NCI-H69 (cell line): ENCODE measurements at regions not wholly inside any gene's neighbourhood (a gene's known extent, or its start where the extent isn't known, plus 50 kb on each side); places are given as distances from the start of the nearest gene placed in this dataset.
"Not testable (repeated sequence)": the region's sequence is repeated elsewhere in the genome, so short reads cannot be mapped to it uniquely, and the experiment has no call there.

Source experiments
- DNase-seq: peaks from one replicate; lab custom pipeline; 2025; lab: John Stamatoyannopoulos, UW

DNA sequence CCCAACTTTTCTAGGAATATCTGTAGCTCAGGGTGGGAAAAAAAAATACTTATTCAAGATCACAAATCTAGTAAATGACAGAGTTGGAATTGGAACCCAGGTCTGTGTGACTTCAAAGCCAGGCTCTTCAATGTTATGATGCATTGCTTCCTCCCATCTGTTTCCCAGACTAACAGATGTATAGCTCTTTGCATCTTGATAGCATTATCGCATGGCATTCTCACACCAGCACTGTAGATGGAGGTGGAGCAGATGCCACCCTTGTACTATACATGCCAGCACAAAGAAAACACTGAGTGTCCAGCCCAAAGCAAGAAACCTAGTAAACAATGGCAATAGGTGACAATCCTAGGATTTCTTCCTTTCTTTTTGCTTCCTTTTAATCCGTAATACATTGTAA, 497.3 kb downstream of the NEBL start:
- DNase-seq, result no peak

DNA sequence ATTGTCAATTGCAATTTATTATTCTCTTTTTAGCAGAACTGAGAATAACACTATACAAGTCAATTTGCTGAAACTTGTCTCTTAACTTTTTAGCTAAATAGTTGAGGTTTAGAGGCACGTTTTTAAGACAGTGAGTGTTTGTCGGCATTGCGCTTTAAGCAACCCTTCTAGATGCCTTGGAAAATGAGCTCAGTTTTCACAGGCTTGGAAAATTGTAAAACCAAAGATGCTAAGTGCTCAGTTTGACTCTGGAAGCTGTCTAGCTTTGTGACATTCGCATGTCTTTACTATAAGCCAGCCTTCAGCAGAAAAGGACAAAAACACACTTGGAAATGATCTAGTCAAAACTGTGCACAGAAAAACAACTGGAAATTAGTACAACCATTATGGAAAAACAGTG, 500.4 kb downstream of the NEBL start:
- DNase-seq, result no peak

DNA sequence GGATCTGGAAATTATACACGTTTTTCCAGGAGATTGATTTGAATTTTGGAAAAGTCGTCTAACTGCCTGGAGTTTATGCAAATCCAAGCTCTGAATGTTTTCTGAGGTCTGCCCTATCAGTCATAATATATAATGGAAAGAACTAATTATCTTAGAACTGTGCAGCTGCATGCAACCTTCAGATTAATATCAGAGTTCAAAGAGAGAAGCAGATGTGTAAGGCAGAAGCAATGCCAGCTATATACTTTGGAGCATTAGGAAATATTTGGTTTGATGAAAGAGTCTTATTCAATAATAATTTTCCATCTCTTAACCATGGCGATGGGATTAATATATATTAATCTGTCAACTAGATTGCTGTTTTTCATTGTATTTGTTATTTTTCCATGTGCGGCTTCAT, 500.9 kb downstream of the NEBL start:
- DNase-seq, result no peak

DNA sequence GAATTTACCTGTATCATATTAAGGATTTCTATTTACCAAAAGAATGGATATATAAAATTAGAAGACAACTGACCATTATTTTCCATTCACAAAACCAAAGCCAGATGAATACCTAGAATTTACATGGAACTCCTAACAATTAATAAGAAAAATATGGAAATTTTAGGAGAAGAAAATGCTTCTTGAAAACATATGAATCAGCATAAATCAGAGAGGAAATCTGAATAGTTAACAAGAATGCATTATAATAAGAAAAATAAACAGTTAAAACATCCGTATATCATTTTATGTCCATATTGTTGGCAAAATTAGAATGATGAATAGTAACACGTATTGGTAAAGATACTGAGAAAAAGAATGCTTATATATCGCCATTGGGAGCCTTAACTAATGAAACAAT, 505.5 kb downstream of the NEBL start:
- DNase-seq, result no peak

DNA sequence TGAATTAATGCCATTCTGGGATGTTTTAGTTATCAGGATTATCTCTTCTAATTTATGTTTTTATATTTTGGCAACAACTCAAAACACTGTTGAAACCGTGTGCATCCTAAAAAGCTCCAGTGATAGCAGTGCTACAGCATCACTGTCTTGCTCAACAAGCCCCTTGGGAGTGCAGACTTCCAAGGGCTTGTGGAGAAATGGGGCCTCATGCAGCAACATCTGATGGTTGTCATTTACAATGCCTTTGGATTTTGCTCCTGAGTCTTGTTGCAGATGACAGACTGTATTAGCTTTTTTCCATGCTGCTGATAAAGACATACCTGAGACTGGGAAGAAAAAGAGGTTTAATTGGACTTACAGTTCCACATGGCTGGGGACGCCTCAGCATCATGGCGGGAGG, 515.4 kb downstream of the NEBL start:
- DNase-seq, result no peak

DNA sequence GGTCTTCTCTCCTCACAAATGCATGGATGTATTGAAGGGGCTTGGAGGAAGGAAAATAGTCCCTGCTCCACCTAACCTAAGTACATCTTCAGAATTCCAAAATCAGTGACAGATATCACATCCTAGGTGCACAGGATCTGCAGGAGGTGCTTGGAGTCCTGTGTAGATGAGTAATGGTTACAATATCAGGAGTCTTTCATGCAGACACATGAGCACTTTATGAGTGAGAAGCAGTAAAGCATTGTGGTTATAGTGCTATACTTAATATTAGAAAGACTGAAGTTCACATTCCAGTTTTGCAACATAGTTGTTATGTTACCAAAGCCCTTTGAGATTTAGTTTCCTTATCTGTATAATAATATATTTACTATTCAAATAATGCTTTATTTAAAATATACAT, 516.7 kb downstream of the NEBL start:
- DNase-seq, result no peak

DNA sequence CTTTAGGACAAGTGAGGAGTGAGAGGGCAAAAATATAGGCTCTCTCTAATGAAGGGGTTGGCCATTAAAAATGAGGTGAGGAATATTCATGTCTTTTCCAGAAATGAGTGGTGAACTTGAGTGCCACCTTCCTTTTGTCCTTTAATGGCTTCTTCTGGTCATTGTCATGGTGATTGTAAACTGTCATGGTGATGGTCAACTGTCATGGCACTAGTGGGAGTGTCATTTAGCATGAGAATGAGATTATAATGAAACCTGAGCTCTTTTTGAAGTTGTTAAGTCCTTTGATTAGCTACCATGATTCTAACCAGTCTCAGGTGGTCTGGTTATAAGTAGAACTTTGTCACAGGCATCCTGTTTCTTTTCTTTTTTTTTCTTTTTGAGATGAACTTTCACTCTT, 524.4 kb downstream of the NEBL start:
- no peak for DNase-seq

DNA sequence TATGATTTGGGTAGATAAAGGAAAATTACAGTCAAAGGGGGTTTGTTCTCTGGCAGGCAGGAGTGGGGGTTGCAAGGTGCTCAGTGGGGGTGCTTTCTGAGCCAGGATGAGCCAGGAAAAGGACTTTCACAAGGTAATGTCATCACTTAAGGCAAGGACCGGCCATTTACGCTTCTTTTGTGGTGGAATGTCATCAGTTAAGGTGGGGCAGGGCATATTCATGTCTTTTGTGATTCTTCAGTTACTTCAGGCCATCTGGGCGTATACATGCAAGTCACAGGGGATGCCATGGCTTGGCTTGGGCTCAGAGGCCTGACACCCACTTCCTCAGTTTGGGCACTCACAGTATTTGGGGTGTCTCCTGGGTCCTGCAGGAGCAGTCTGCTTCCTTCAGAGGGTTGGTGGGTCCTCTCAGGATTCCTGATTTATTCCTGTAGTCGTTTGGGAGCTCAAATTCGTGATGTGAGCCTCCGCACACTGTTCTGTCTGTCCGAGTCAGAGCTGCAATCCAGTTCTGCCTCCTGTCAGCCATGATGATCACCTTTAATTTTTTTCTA, 526.1 kb downstream of the NEBL start:
- not testable (repeated sequence) for DNase-seq

DNA sequence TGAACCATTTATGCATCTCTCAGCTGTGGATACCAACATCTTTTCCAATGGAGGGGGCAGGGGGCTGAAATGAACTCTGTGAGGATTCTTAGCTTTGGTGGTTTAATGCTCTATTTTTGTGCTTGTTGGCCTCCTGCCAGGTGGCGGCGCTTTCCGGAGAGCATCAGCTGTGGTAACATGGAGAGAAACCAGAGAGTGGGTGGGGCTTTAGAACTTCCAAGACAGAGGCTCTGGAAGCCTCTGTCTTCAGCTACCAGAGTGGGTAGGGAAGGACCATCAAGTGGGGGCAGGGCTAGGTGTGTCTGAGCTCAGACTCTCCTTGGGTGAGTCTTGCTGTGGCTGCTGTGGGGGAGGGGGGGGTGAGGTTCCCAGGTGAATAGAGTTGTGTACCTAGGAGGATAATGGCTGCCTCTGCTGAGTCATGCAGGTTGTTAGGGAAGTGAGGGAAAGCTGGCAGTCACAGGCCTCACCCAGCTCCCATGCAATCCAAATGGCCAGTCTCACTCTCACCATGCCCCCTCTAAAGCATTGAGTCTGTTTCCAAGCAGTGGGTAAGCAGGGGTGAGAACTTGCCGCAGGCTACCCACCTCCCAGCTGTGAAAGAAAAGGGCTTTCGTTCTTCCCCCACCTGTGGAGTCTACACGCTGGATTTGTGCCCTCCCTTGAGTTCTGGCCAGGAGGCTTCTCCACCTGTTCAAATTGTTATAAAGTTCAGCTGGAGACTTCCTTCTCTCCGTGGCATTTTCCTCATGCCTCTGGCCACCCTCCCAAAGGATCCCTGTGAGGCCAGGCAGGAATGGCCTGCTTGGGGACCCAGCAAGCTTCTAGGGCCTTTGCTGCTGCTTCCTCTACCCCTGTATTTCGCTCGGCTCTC, 527.0 kb downstream of the NEBL start:
- peak; percentile 88 for DNase-seq

DNA sequence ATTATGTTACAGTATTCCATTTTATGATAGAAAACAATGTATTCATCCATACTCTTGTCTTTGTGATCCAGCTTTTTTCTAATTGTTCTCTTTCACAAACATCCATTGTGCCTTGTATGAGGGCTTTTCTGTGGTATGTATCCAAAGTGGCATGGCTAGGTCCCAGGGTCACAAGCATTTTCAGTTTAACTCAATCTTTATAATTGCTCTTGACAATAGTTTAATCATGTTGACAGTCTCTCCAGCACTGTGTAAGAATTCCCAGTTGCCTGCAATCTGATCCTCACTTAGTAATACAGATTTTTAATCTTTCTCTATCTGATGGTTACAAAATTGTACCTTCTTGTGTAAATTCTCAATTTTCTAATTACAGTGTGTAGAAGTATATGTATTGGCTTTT, 533.4 kb downstream of the NEBL start:
- peak; percentile 31 for DNase-seq

DNA sequence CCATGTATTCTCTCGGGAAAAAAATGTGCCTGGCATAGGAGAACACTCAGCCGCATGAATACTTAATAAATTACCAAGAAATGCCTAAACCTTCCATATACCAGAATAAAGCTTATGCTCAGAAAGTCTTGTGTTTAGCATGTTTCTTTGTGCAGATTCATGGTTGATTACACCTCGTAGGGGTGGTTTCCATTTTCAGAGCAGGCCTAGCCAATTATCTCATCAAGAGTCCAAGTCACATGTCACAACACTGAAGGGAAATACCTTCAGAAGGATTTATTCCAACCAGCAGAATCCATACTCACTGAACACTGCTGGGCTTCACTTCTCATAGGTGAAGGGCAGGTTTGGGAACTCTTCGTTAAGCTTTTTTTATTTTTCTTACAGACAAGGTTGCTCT, 539.7 kb downstream of the PLXDC2 start:
- no peak for DNase-seq

DNA sequence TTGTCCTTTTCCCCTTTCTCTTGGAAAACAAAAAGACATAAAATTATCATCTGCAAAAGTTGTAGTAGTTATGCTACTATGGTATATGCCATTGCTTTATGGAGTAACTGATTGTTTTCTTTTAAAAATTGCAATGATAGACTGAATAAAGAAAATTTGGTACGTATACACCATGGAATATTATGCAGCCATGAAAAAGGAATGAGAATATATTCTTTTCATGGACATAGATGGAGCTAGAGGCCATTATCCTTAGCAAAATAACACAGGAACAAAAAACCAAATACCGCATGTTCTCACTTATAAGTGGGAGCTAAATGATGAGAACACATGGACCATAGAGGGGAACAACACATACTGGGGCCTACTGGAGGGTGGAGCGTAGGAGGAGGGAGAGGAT, 538.8 kb downstream of the PLXDC2 start:
- no peak for DNase-seq

DNA sequence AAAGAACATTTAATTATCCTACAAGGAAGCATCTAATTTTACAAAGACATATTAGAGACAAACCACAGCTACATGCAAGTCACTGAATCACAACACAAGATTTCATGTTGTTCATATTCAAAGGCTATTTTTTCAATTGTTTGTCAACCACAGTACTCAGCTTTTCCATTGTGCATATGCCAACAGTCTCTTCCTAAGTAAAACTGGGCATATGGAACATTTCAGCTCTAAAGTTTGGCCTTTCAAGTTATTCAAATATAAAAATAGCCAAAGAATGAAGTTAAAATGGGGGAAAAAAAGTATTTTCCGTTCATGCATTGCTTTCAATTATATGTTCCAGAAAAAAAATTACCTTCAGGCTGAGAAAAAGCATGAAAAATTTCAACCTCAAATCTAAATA, 537.9 kb downstream of the PLXDC2 start:
- no peak for DNase-seq

DNA sequence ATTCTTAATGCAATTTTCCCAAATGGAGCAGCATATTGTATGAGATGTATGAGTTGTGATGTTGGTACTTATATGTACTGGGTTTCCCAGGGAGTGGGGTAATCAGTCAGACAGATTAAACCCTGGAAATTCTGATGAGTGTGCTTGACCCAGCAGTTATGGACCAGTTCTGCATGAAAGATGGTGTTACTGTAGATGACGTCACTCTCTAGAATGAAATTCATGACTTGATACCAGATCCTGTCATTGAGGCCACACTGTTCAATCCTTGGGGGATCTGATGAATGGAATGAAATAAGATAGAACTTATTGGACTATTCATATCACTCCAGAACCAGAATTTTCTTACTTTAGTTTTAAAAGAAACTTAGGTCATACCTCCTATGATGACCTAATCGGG, 534.3 kb downstream of the PLXDC2 start:
- no peak for DNase-seq

DNA sequence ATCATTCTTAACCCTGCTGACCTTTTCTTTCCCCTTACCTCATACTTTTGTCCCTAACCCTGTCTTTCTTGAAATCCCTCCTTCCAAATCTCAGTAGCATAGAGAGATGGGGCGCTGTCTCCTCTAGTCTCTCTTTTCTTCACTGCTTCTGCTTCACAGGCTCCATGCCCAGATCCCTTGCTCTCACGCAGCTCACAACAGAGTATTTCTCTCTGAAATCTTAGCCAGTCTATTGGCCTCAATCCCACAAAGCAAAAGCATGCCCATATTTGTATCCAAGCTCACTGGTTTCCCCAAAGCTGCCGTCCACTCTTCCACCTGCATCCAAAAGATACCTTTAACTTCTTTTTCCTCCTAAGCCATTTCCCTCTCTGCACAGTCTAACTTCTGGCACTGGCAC, 526.8 kb downstream of the PLXDC2 start:
- no peak for DNase-seq
